ENCODE measurements at regions not wholly inside any gene's neighbourhood (a gene's known extent, or its start where the extent isn't known, plus 50 kb on each side); places are given as distances from the start of the nearest gene placed in this dataset.
A peak's percentile ranks its signal among the peaks of the same experiment; 100 is the strongest.
"Not testable (repeated sequence)": the region's sequence is repeated elsewhere in the genome, so short reads cannot be mapped to it uniquely, and the experiment has no call there.

GRCh38 chr12:116672010-116672409 lies 65.9 kb downstream of the SPRING1 start:
- Histone ChIP-seq H3K4me1 (peaks cover 56 to 70% (median 59%) of the 10 kb centered on the region in 10 experiments), H3K9me3 (replicated peaks in 1 of 11) (peaks cover 0 to 9% (median 0%) of the 10 kb centered on the region in 11 experiments; a peak in 3 of 22 replicates), H3K36me3 (no peaks in the 10 kb centered on the region), H3K9ac (no peak overlapping the region), H3K4me3 (no peak overlapping the region), H3K27ac (peak overlapping the region in 3 of 11 experiments; percentile 13 to 82 (median 40); a peak in 3 of 22 replicates), H4K20me1 (no peaks in the 10 kb centered on the region), H3K4me2 (peak overlapping the region in 10 of 11 experiments; percentile 15 to 89 (median 80); a peak in 16 of 22 replicates), H3K27me3 (no peaks in the 10 kb centered on the region)
- TF ChIP-seq Cebpa-rat (IDR thresholded peaks at IDR 0.05) = no peak

GRCh38 chr12:116670859-116671258 lies 67.0 kb downstream of the SPRING1 start:
- H3K4me1 ChIP-seq = peaks cover 45 to 60% (median 47%) of the 10 kb centered on the region in 10 experiments
- no peak for TF ChIP-seq Cebpa-rat (IDR thresholded peaks at IDR 0.05)
- peaks cover 0 to 9% (median 0%) of the 10 kb centered on the region in 11 experiments; a peak in 3 of 22 replicates for H3K9me3 ChIP-seq (replicated peaks in 1 of 11)
- H3K4me2 ChIP-seq = 0 out of 22 replicates have a peak overlapping the region, but pooled peaks of 1 of the 11 experiments have one; percentile 74
- no peak overlapping the region for H3K4me3 ChIP-seq
- no peaks in the 10 kb centered on the region for H3K27me3 ChIP-seq
- H4K20me1 ChIP-seq = no peaks in the 10 kb centered on the region
- 0 out of 22 replicates have a peak overlapping the region, but pooled peaks of 1 of the 11 experiments have one; percentile 16 for H3K27ac ChIP-seq
- no peaks in the 10 kb centered on the region for H3K36me3 ChIP-seq
- no peak overlapping the region for H3K9ac ChIP-seq

DNA sequence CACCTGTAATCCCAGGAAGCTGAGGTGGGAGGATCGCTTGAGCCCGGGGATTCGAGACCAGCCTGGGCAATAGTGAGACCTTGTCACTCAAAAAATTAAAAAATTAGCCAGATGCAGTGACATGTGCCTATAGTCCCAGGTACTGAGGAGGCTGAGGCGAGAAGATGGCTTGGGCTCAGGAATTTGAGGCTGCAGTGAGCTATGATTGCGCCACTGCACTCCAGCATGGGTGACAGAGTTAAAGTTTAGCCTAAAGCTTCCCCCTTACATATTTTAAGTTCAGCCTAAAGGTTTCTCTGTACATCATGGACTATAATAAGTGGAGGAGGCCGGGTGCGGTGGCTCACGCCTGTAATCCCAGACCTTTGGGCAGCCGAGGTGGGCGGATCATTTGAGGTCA lies 70.1 kb downstream of the SPRING1 start:
- H3K4me1 ChIP-seq = peaks cover 18 to 47% (median 28%) of the 10 kb centered on the region in 10 experiments
- H3K27me3 ChIP-seq = no peaks in the 10 kb centered on the region
- H4K20me1 ChIP-seq = no peaks in the 10 kb centered on the region
- 0 out of 22 replicates have a peak, but pooled peaks of 1 of the 11 experiments have one; percentile 9 for TF ChIP-seq Cebpa-rat (IDR thresholded peaks at IDR 0.05)
- no peak overlapping the region for H3K27ac ChIP-seq
- H3K9me3 ChIP-seq (replicated peaks in 1 of 11) = peaks cover 0 to 9% (median 0%) of the 10 kb centered on the region in 11 experiments; a peak in 3 of 22 replicates
- H3K4me2 ChIP-seq = no peak overlapping the region
- H3K9ac ChIP-seq = no peak overlapping the region; a peak in 1 of 22 replicates
- no peaks in the 10 kb centered on the region for H3K36me3 ChIP-seq
- no peak overlapping the region for H3K4me3 ChIP-seq

DNA sequence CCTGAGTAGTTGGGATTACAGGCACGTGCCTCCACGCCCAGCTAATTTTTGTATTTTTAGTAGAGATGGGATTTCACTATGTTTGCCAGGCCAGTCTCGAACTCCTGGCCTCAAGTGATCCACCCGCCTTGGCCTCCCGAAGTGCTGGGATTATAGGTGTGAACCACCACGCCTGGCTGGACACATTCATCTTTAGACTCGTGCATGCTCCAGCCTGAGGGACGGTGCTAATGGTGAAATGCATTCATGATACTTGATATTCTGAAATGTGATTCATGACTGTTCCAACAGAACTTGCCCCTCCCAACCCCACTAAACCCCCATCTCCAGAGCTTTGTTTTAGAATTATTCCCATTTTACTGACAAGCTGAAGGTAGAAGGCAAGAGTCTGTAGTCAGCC lies 71.0 kb downstream of the SPRING1 start:
- not testable (repeated sequence) for H3K27ac ChIP-seq; H3K36me3 ChIP-seq; H3K9me3 ChIP-seq (replicated peaks in 1 of 11); H4K20me1 ChIP-seq; H3K27me3 ChIP-seq; H3K9ac ChIP-seq; H3K4me2 ChIP-seq; H3K4me3 ChIP-seq
- H3K4me1 ChIP-seq = peaks cover 18 to 47% (median 28%) of the 10 kb centered on the region in 10 experiments

- Histone ChIP-seq H3K27ac (no peak overlapping the region), H3K4me3 (no peak overlapping the region), H3K4me2 (no peak overlapping the region), H3K36me3 (peaks cover 0 to 4% (median 0%) of the 10 kb centered on the region in 11 experiments; a peak in 1 of 22 replicates), H3K27me3 (no peaks in the 10 kb centered on the region), H4K20me1 (no peaks in the 10 kb centered on the region), H3K9me3 (replicated peaks in 1 of 11) (peaks cover 0 to 10% (median 3%) of the 10 kb centered on the region in 11 experiments; a peak in 7 of 22 replicates), H3K9ac (no peak overlapping the region), H3K4me1 (peaks cover 16 to 47% (median 28%) of the 10 kb centered on the region in 10 experiments)
- TF ChIP-seq Cebpa-rat (IDR thresholded peaks at IDR 0.05) = no peak
Observed at GRCh38 chr12:116666305-116666673, 71.6 kb downstream of the SPRING1 start.

DNA sequence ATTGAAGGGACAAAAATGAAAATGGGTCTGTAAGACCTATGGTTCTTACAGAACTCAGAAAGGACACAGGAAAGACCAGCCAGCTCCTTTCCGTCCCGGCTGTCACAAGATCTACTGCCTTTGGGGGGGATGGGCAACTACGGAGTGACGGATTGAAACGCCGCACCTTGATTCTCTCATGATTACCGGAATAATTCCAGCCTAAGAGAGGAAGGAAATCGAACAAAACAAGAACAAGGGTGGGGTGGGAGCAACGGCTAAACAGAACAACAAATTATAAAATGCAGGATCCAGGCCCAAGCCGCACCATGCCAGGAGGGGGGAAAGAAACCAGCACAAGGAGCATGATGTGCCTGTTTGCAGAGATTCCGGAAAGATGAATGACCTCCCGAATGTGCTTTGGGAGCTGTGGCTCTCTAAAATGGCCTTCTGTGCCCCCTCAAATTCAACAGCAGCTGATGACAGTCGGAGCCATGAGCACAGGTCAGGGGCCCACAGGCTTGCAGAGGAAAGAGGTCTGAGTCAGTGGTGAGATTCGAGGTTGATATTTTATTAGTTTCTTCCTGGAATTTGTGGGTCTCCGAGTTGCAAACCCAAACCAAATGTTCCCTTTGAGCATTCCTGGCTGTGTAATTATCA lies 72.1 kb downstream of the SPRING1 start:
- Histone ChIP-seq H3K4me3 (no peak overlapping the region), H3K27ac (no peak overlapping the region; a peak in 1 of 22 replicates), H4K20me1 (no peaks in the 10 kb centered on the region), H3K9me3 (replicated peaks in 1 of 11) (peaks cover 0 to 9% (median 7%) of the 10 kb centered on the region in 11 experiments; a peak in 8 of 22 replicates), H3K27me3 (no peaks in the 10 kb centered on the region), H3K9ac (no peak overlapping the region), H3K4me2 (peak overlapping the region in 2 of 11 experiments; percentile 2 to 37; a peak in 4 of 22 replicates), H3K4me1 (peaks cover 16 to 43% (median 29%) of the 10 kb centered on the region in 10 experiments), H3K36me3 (peaks cover 0 to 4% (median 0%) of the 10 kb centered on the region in 11 experiments; a peak in 1 of 22 replicates)
- no peak for TF ChIP-seq Cebpa-rat (IDR thresholded peaks at IDR 0.05)

DNA sequence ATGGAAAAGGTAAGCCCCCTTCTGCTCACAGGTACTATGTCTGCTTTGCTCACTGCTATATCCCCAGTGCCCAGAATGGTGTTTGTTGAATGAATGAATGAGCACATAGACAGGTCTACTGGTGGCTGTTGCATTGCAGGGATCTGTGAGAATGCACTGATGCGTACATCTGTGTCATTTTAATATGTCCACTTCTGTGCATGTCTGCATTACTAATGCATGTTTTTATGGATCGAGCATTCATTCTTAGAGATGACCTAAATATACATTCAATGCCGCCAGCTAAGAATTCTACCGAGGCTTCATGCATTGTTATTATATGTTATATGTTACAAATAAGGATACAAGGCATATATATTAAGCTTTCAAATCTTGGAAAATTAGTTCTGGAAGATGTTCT lies 73.8 kb downstream of the SPRING1 start:
- Histone ChIP-seq H3K4me3 (no peak overlapping the region), H3K4me2 (peak overlapping the region in 3 of 11 experiments; percentile 79 to 86 (median 85); a peak in 4 of 22 replicates), H4K20me1 (no peaks in the 10 kb centered on the region), H3K9ac (no peak overlapping the region), H3K4me1 (peaks cover 29 to 56% (median 44%) of the 10 kb centered on the region in 10 experiments), H3K9me3 (replicated peaks in 1 of 11) (peaks cover 0 to 15% (median 6%) of the 10 kb centered on the region in 11 experiments; a peak in 8 of 22 replicates), H3K36me3 (peaks cover 0 to 4% (median 0%) of the 10 kb centered on the region in 11 experiments; a peak in 1 of 22 replicates), H3K27me3 (no peaks in the 10 kb centered on the region), H3K27ac (no peak overlapping the region)
- TF ChIP-seq Cebpa-rat (IDR thresholded peaks at IDR 0.05) = no peak

- peak overlapping the region in 8 of 10 experiments; percentile 14 to 54 (median 42); a peak in 14 of 20 replicates for H3K4me3 ChIP-seq
- H3K9me3 ChIP-seq (replicated peaks in 1 of 11) = peaks cover 0 to 15% (median 6%) of the 10 kb centered on the region in 11 experiments; a peak in 8 of 22 replicates
- H3K27me3 ChIP-seq = no peaks in the 10 kb centered on the region
- peaks cover 0 to 4% (median 0%) of the 10 kb centered on the region in 11 experiments; a peak in 1 of 22 replicates for H3K36me3 ChIP-seq
- TF ChIP-seq Cebpa-rat (IDR thresholded peaks at IDR 0.05) = no peak
- H3K4me2 ChIP-seq = peak overlapping the region; percentile 79 to 91 (median 84)
- peaks cover 39 to 70% (median 57%) of the 10 kb centered on the region in 10 experiments for H3K4me1 ChIP-seq
- H3K27ac ChIP-seq = peak overlapping the region in 10 of 11 experiments; percentile 34 to 77 (median 72); a peak in 19 of 22 replicates
- peak overlapping the region; percentile 22 to 73 (median 67); a peak in 18 of 22 replicates for H3K9ac ChIP-seq
- no peaks in the 10 kb centered on the region for H4K20me1 ChIP-seq
Observed at GRCh38 chr12:116662612-116663144, 75.2 kb downstream of the SPRING1 start.

DNA sequence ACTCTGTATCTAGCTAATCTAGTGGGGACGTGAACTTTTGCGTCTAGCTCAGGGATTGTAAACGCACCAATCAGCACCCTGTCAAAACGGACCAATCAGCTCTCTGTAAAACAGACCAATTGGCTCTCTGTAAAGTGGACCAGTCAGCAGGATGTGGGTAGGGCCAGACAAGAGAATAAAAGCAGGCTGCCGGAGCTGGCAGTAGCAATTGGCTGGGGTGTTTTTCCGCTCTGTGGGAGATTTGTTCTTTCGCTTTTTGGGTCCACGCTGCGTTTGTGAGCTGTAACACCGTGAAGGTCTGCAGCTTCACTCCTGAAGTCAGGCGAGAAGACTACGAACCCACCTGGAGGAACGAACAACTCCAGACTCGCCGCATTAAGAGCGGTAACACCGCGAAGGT lies 76.5 kb downstream of the SPRING1 start:
- H3K27me3 ChIP-seq = no peaks in the 10 kb centered on the region
- peaks cover 0 to 4% (median 0%) of the 10 kb centered on the region in 11 experiments; a peak in 1 of 22 replicates for H3K36me3 ChIP-seq
- peaks cover 39 to 71% (median 58%) of the 10 kb centered on the region in 10 experiments for H3K4me1 ChIP-seq
- H3K4me2 ChIP-seq = peak overlapping the region in 9 of 11 experiments; percentile 79 to 87 (median 83); a peak in 18 of 22 replicates
- peaks cover 0 to 15% (median 6%) of the 10 kb centered on the region in 11 experiments; a peak in 8 of 22 replicates for H3K9me3 ChIP-seq (replicated peaks in 1 of 11)
- no peaks in the 10 kb centered on the region for H4K20me1 ChIP-seq
- no peak for TF ChIP-seq Cebpa-rat (IDR thresholded peaks at IDR 0.05)
- H3K27ac ChIP-seq = peak overlapping the region in 9 of 11 experiments; percentile 55 to 77 (median 73); a peak in 13 of 22 replicates
- peak overlapping the region in 4 of 10 experiments; percentile 14 to 54 (median 47); a peak in 5 of 20 replicates for H3K4me3 ChIP-seq
- peak overlapping the region in 4 of 11 experiments; percentile 55 to 73 (median 69); a peak in 6 of 22 replicates for H3K9ac ChIP-seq

- H4K20me1 ChIP-seq, H3K36me3 ChIP-seq, H3K9ac ChIP-seq, H3K27me3 ChIP-seq, H3K4me3 ChIP-seq: not testable (repeated sequence)
- Histone ChIP-seq H3K27ac (peak overlapping the region in 1 of 11 experiments; percentile 23; a peak in 1 of 22 replicates), H3K4me2 (peak overlapping the region in 5 of 11 experiments; percentile 66 to 86 (median 74); a peak in 8 of 22 replicates), H3K4me1 (peaks cover 39 to 67% (median 57%) of the 10 kb centered on the region in 10 experiments), H3K9me3 (replicated peaks in 1 of 11) (peaks cover 0 to 15% (median 6%) of the 10 kb centered on the region in 11 experiments; a peak in 8 of 22 replicates)
Observed at GRCh38 chr12:116660740-116661139, 77.1 kb downstream of the SPRING1 start.
